Endothelial cell of umbilical vein (primary cell): ENCODE measurements at regions not wholly inside any gene's neighbourhood (a gene's known extent, or its start where the extent isn't known, plus 50 kb on each side); places are given as distances from the start of the nearest gene placed in this dataset.

Experiments used
- BruUV-seq: library from RNA; stranded (reverse); fragments of 400-500 nt; replicated peaks from 2 replicates; lab custom pipeline; 2021; lab: Mats Ljungman, UMichigan
- CTCF ChIA-PET: fragments of 300-600, 350-600 bp; sonication (Branson Sonifier 250); formaldehyde crosslinking; loops from one replicate; lab custom pipeline; 2021; ENCODE audit warnings: antibody characterized with exemption, inconsistent platforms; lab: Charles Lee
- POLR2A ChIA-PET: fragments of 300-600, 350-600 bp; sonication (Branson Sonifier 250); formaldehyde crosslinking; loops from one replicate; lab custom pipeline; 2021; ENCODE audit warnings: antibody characterized with exemption, inconsistent platforms; lab: Charles Lee
- DNase-seq: peaks from one replicate; pipeline ENCODE4 v3.0.0-alpha.2; 2011; ENCODE audit warnings: low read depth, low spot score
- FAIRE-seq: peaks from 2 replicates; lab custom pipeline; 2011; peaks lifted over from hg19 to GRCh38; lab: Jason Lieb, UNC
- H2AFZ ChIP-seq: 2 replicates; pipeline ENCODE4 v1.6.0; 2012; ENCODE audit warnings: low read depth, low read length, control low read depth, inconsistent platforms
- H3K27ac ChIP-seq: 2 replicates; pipeline ENCODE4 v1.5.1; 2011; ENCODE audit warnings: low read depth, mild to moderate bottlenecking, control low read depth, low read length, moderate library complexity; ENCODE audit not compliant: insufficient read depth
- H3K27me3 ChIP-seq, 2 experiments: 2 replicates each; pipeline versions ENCODE4 v1.6.0 to v1.6.1; 2011; ENCODE audit warnings: low read length in 2 of 2, mixed read lengths in 1 of 2; ENCODE audit not compliant: control insufficient read depth in 2 of 2, insufficient read depth in 2 of 2
- H3K36me3 ChIP-seq, 2 experiments: 2 replicates in 1 of 2; 3 replicates in 1 of 2; pipeline ENCODE4 v1.5.1; 2011; ENCODE audit warnings: low read length in 2 of 2, mild to moderate bottlenecking in 1 of 2, moderate library complexity in 1 of 2; ENCODE audit not compliant: control insufficient read depth in 2 of 2, insufficient read depth in 2 of 2; ENCODE audit errors: extremely low read depth in 1 of 2
- H3K4me1 ChIP-seq: 3 replicates; pipeline ENCODE4 v1.5.1; 2011; ENCODE audit warnings: mild to moderate bottlenecking, low read length; ENCODE audit not compliant: control insufficient read depth, insufficient read depth; ENCODE audit errors: extremely low read depth
- H3K4me2 ChIP-seq: 2 replicates; pipeline ENCODE4 v1.6.1; 2011; ENCODE audit warnings: low read length, control low read depth, mixed read lengths; ENCODE audit not compliant: insufficient read depth
- H3K4me3 ChIP-seq, 3 experiments: fragments of 200-600 bp in 1 of 3; sonication (generic), shearing (Covaris generic) in 1 of 3; replicated peaks in 1 of 3; 2 replicates each; pipeline ENCODE4 v1.5.1; 2011 to 2016; ENCODE audit warnings: control low read depth in 3 of 3, low read length in 3 of 3, mild to moderate bottlenecking in 2 of 3, inconsistent platforms in 1 of 3, low read depth in 1 of 3, moderate library complexity in 1 of 3; ENCODE audit not compliant: insufficient read depth in 1 of 3
- H3K79me2 ChIP-seq: 2 replicates; pipeline ENCODE4 v1.6.0; 2012; ENCODE audit warnings: low read length, inconsistent platforms; ENCODE audit not compliant: control insufficient read depth, insufficient read depth
- H3K9ac ChIP-seq: replicated peaks from 2 replicates; pipeline ENCODE3; 2011; ENCODE audit warnings: low read length, control low read depth; ENCODE audit not compliant: insufficient read depth; ENCODE audit errors: extremely low read depth
- H3K9me1 ChIP-seq: replicated peaks from 3 replicates; pipeline ENCODE4 v1.6.0; 2011; ENCODE audit warnings: mild to moderate bottlenecking, low read length; ENCODE audit not compliant: control insufficient read depth, insufficient read depth; ENCODE audit errors: extremely low read depth
- H3K9me3 ChIP-seq: replicated peaks from 2 replicates; pipeline ENCODE4 v1.5.1; 2012; ENCODE audit warnings: low read length, inconsistent platforms; ENCODE audit not compliant: control insufficient read depth, insufficient read depth
- H4K20me1 ChIP-seq: replicated peaks from 2 replicates; pipeline ENCODE3; 2011; ENCODE audit warnings: mild to moderate bottlenecking, low read length; ENCODE audit not compliant: control insufficient read depth, insufficient read depth; ENCODE audit errors: extremely low read depth
- CTCF ChIP-seq, 2 donors: IDR thresholded peaks; 1 replicate in 1 of 2; 2 replicates in 1 of 2; pipeline ENCODE4 v1.5.1; 2011; ENCODE audit warnings: low read length in 2 of 2, mild to moderate bottlenecking in 2 of 2, moderate library complexity in 2 of 2, control low read depth in 1 of 2, inconsistent platforms in 1 of 2, low read depth in 1 of 2; ENCODE audit not compliant: insufficient read depth in 1 of 2; ENCODE audit errors: extremely low read depth in 1 of 2
- EZH2 ChIP-seq: IDR thresholded peaks from 2 replicates; pipeline ENCODE4 v1.6.1; 2012; ENCODE audit warnings: borderline replicate concordance, low read depth, mild to moderate bottlenecking, moderate library complexity, low read length, inconsistent platforms; ENCODE audit not compliant: severe bottlenecking
- FOS ChIP-seq: IDR thresholded peaks from 2 replicates; pipeline ENCODE4 v1.6.1; 2011; ENCODE audit warnings: mild to moderate bottlenecking, low read length, moderate library complexity, borderline replicate concordance; ENCODE audit not compliant: insufficient read depth
- GATA2 ChIP-seq: IDR thresholded peaks from 2 replicates; pipeline ENCODE4 v1.7.0; 2011; ENCODE audit warnings: low read depth, mild to moderate bottlenecking, moderate library complexity, mixed read lengths, low read length; ENCODE audit not compliant: insufficient read length, insufficient read depth
- JUN ChIP-seq: IDR thresholded peaks from 2 replicates; pipeline ENCODE4 v1.6.1; 2011; ENCODE audit warnings: borderline replicate concordance, low read depth; ENCODE audit not compliant: insufficient read length, insufficient read depth
- MAX ChIP-seq: IDR thresholded peaks from 2 replicates; pipeline ENCODE4 v1.6.1; 2011; ENCODE audit not compliant: insufficient read depth, insufficient read length
- MYC ChIP-seq: IDR thresholded peaks from one replicate; pipeline ENCODE4 v1.6.1; 2011; ENCODE audit warnings: mild to moderate bottlenecking, low read depth, low read length
- POLR2A ChIP-seq: IDR thresholded peaks from 2 replicates; pipeline ENCODE4 v1.6.1; 2012; ENCODE audit warnings: low read depth, mild to moderate bottlenecking, control low read depth, low read length
- POLR2AphosphoS5 ChIP-seq: IDR thresholded peaks from 2 replicates; pipeline ENCODE4 v1.6.1; 2012; ENCODE audit warnings: low read depth, mild to moderate bottlenecking, control low read depth, low read length, moderate library complexity; ENCODE audit not compliant: insufficient read depth
- dilution Hi-C: fragments of 300-500 bp; cut with MboI; formaldehyde crosslinking; loops from one replicate; pipeline ENCODE4 v1.15.0; 2019; ENCODE audit warnings: low sequenced_read_pairs; ENCODE audit not compliant: extremely low pct_ligation_motif_present
- intact Hi-C: fragments of 100-400 bp; cut with micrococcal nuclease; formaldehyde crosslinking; loops from one replicate; pipeline ENCODE4 v1.10.0; 2022

- dilution Hi-C loops: no loop called here
- BruUV-seq: no TSS peak
- H3K36me3 ChIP-seq: no peaks in the 10 kb centered on the region
Measured at GRCh38 chr17:54029986-54030385, 207.3 kb downstream of the KIF2B start.

GRCh38 chr17:54046570-54046969 is 223.8 kb downstream of the KIF2B start:
- no peaks in the 10 kb centered on the region for H4K20me1 ChIP-seq
- no peaks in the 10 kb centered on the region for H3K27me3 ChIP-seq
- no peak overlapping the region for H2AFZ ChIP-seq
- dilution Hi-C loops (no loop called here), intact Hi-C loops (no loop called here)
- ChIA-PET CTCF (no interaction called here), POLR2A (no interaction called here)
- no peak overlapping the region for H3K9ac ChIP-seq
- no TSS peak for BruUV-seq
- H3K36me3 ChIP-seq: no peaks in the 10 kb centered on the region
- H3K4me3 ChIP-seq: no peak overlapping the region
- no peaks in the 10 kb centered on the region for H3K79me2 ChIP-seq
- FAIRE-seq (no peak), DNase-seq (no peak)
- no peaks in the 10 kb centered on the region for H3K4me1 ChIP-seq
- no peaks in the 10 kb centered on the region for H3K9me1 ChIP-seq
- no peak overlapping the region for H3K4me2 ChIP-seq
- no peak for TF ChIP-seq JUN
- no peak for TF ChIP-seq CTCF (IDR thresholded peaks at IDR 0.05; ENCODE audit: extremely low read depth in 1 of 2, insufficient read depth in 1 of 2, low read depth in 1 of 2, low read length in 2 of 2)
- no peak for TF ChIP-seq POLR2A
- TF ChIP-seq FOS: no peak
- no peak for TF ChIP-seq MYC
- TF ChIP-seq POLR2AphosphoS5: no peak
- no peak for TF ChIP-seq GATA2
- no peak for TF ChIP-seq MAX
- no peak for TF ChIP-seq EZH2
- peaks cover 2% of the 10 kb centered on the region for H3K9me3 ChIP-seq
- no peak overlapping the region for H3K27ac ChIP-seq

More at GRCh38 chr17:54029986-54030385, 207.3 kb downstream of the KIF2B start:
- no peak overlapping the region for H3K9ac ChIP-seq
- no peak overlapping the region for H3K27ac ChIP-seq
- no peak for TF ChIP-seq MAX
- TF ChIP-seq POLR2AphosphoS5: no peak
- TF ChIP-seq JUN: no peak
- no peak for TF ChIP-seq GATA2
- TF ChIP-seq FOS: no peak
- no peak for TF ChIP-seq MYC
- peaks cover 3% of the 10 kb centered on the region for H3K9me3 ChIP-seq
- no peak for FAIRE-seq
- H3K79me2 ChIP-seq: no peaks in the 10 kb centered on the region
- CTCF ChIA-PET: no interaction called here
- POLR2A ChIA-PET: no interaction called here
- H3K4me2 ChIP-seq: no peak overlapping the region
- no peaks in the 10 kb centered on the region for H4K20me1 ChIP-seq
- no peak for DNase-seq
- no peak overlapping the region for H2AFZ ChIP-seq
- H3K9me1 ChIP-seq: no peaks in the 10 kb centered on the region
- intact Hi-C loops: no loop called here
- no peak overlapping the region for H3K4me3 ChIP-seq
- H3K27me3 ChIP-seq: no peaks in the 10 kb centered on the region
- H3K4me1 ChIP-seq: no peaks in the 10 kb centered on the region
